ENCODE measurements at regions not wholly inside any gene's neighbourhood (a gene's known extent, or its start where the extent isn't known, plus 50 kb on each side); places are given as distances from the start of the nearest gene placed in this dataset.

GRCh38 chr6:134819236-134819635 lies 130.7 kb downstream of the ALDH8A1 start:
- no peak for TF ChIP-seq CTCF (IDR thresholded peaks at IDR 0.05)
- no peak for TF ChIP-seq POLR2A (IDR thresholded peaks at IDR 0.05)
